Karpas-422 (cell line): ENCODE measurements at regions not wholly inside any gene's neighbourhood (a gene's known extent, or its start where the extent isn't known, plus 50 kb on each side); places are given as distances from the start of the nearest gene placed in this dataset.

Experiments
- DNase-seq: peaks from one replicate; pipeline ENCODE4 v3.0.0-alpha.2; 2015
- H2AFZ ChIP-seq: fragments of 200-600 bp; sonication (generic); 2 replicates; pipeline ENCODE4 v1.6.1; 2014; ENCODE audit warnings: antibody characterized with exemption, low read length, mixed read lengths
- H3K27ac ChIP-seq: fragments of 200-600 bp; sonication (generic); 2 replicates; pipeline ENCODE4 v1.5.1; 2014; ENCODE audit warnings: mild to moderate bottlenecking, low read length, moderate library complexity
- H3K27me3 ChIP-seq: fragments of 200-600 bp; sonication (generic); 2 replicates; pipeline ENCODE4 v1.6.1; 2014; ENCODE audit warnings: low read length, mixed read lengths
- H3K36me3 ChIP-seq: fragments of 200-600 bp; sonication (generic); 2 replicates; pipeline ENCODE4 v1.6.1; 2014; ENCODE audit warnings: low read length, mixed read lengths; ENCODE audit not compliant: insufficient read depth
- H3K4me1 ChIP-seq: fragments of 200-600 bp; sonication (generic); 2 replicates; pipeline ENCODE4 v1.6.1; 2014; ENCODE audit warnings: mild to moderate bottlenecking, low read length, mixed read lengths
- H3K4me2 ChIP-seq: fragments of 200-600 bp; sonication (generic); 2 replicates; pipeline ENCODE4 v1.6.1; 2014; ENCODE audit warnings: low read length, low read depth, mild to moderate bottlenecking; ENCODE audit not compliant: poor library complexity, severe bottlenecking
- H3K4me3 ChIP-seq: fragments of 200-600 bp; sonication (generic); 2 replicates; pipeline ENCODE4 v1.5.1; 2014; ENCODE audit warnings: mild to moderate bottlenecking, antibody characterized with exemption, low read length, mixed read lengths
- H3K79me2 ChIP-seq: fragments of 200-600 bp; sonication (generic); 2 replicates; pipeline ENCODE4 v1.6.1; 2014; ENCODE audit warnings: mild to moderate bottlenecking, low read length, mixed read lengths
- H3K9ac ChIP-seq: fragments of 200-600 bp; sonication (generic); 2 replicates; pipeline ENCODE4 v1.6.0; 2014; ENCODE audit warnings: low read length
- H3K9me2 ChIP-seq: fragments of 200-600 bp; sonication (generic), shearing (Covaris generic); replicated peaks from 2 replicates; pipeline ENCODE4 v1.6.0; 2014; ENCODE audit warnings: mild to moderate bottlenecking, low read length, moderate library complexity; ENCODE audit not compliant: insufficient read depth
- H3K9me3 ChIP-seq: fragments of 300-700, 200-600 bp; sonication (generic); 2 replicates; pipeline ENCODE4 v1.6.1; 2014; ENCODE audit warnings: low read length, mixed read lengths
- H4K20me1 ChIP-seq: fragments of 200-600 bp; sonication (generic); 2 replicates; pipeline ENCODE4 v1.6.1; 2014; ENCODE audit warnings: mild to moderate bottlenecking, antibody characterized with exemption, low read length, low read depth; ENCODE audit not compliant: insufficient read depth

- no peaks in the 10 kb centered on the region for H4K20me1 ChIP-seq
- H3K9me3 ChIP-seq, result peaks cover 44% of the 10 kb centered on the region
- H3K4me3 ChIP-seq, result no peak overlapping the region
- H3K27me3 ChIP-seq, result no peaks in the 10 kb centered on the region
- H3K9me2 ChIP-seq, result no peaks in the 10 kb centered on the region
- no peaks in the 10 kb centered on the region for H3K36me3 ChIP-seq
- no peak overlapping the region for H2AFZ ChIP-seq
- no peak overlapping the region for H3K9ac ChIP-seq
- no peaks in the 10 kb centered on the region for H3K4me1 ChIP-seq
- no peak overlapping the region for H3K27ac ChIP-seq
- DNase-seq, result no peak
- H3K79me2 ChIP-seq, result no peaks in the 10 kb centered on the region
- H3K4me2 ChIP-seq, result no peak overlapping the region
These were observed 2300.2 kb downstream of the MRPL39 start for GRCh38 chr21:23307065-23307464.

- Histone ChIP-seq H4K20me1 (no peaks in the 10 kb centered on the region), H3K27me3 (no peaks in the 10 kb centered on the region), H2AFZ (no peak overlapping the region), H3K9me3 (peaks cover 25% of the 10 kb centered on the region), H3K4me1 (no peaks in the 10 kb centered on the region), H3K4me3 (no peak overlapping the region), H3K36me3 (no peaks in the 10 kb centered on the region), H3K4me2 (no peak overlapping the region), H3K9ac (no peak overlapping the region), H3K79me2 (no peaks in the 10 kb centered on the region), H3K9me2 (no peaks in the 10 kb centered on the region), H3K27ac (no peak overlapping the region)
- DNase-seq, result no peak
These were observed 2294.1 kb downstream of the NCAM2 start for GRCh38 chr21:23292292-23292691.

GRCh38 chr21:23281917-23282316, 2283.7 kb downstream of the NCAM2 start:
- no peak for DNase-seq
- no peak overlapping the region for H2AFZ ChIP-seq
- H3K4me1 ChIP-seq, result no peaks in the 10 kb centered on the region
- no peak overlapping the region for H3K4me2 ChIP-seq
- H3K27ac ChIP-seq, result no peak overlapping the region
- H3K79me2 ChIP-seq, result no peaks in the 10 kb centered on the region
- no peaks in the 10 kb centered on the region for H3K27me3 ChIP-seq
- H3K9me3 ChIP-seq, result peaks cover 19% of the 10 kb centered on the region
- no peaks in the 10 kb centered on the region for H3K9me2 ChIP-seq
- no peak overlapping the region for H3K4me3 ChIP-seq
- H4K20me1 ChIP-seq, result no peaks in the 10 kb centered on the region
- no peaks in the 10 kb centered on the region for H3K36me3 ChIP-seq
- H3K9ac ChIP-seq, result no peak overlapping the region

DNA sequence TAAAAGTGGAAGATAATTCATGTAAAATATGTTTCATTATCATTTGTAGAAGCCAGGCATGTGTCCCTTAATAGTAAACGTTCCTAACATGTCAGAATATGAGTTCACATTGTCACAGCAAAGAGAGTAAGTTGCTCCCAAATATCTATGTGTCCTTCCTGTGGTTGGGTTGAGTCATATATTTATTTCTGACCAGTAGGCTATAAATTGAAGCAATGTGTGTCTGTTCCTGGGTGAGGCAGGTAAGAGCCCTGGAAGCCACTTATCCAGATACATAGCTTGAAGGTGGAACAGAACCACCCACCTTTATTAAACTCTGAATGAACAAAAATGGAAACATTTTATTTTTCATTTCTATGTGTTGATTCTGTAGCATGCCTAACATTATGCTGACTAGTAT, 2251.6 kb downstream of the NCAM2 start:
- H3K9ac ChIP-seq, result no peak overlapping the region
- H2AFZ ChIP-seq, result no peak overlapping the region
- H3K4me1 ChIP-seq, result no peaks in the 10 kb centered on the region
- no peaks in the 10 kb centered on the region for H4K20me1 ChIP-seq
- no peaks in the 10 kb centered on the region for H3K9me2 ChIP-seq
- DNase-seq, result no peak
- H3K4me3 ChIP-seq, result no peak overlapping the region
- no peaks in the 10 kb centered on the region for H3K36me3 ChIP-seq
- no peaks in the 10 kb centered on the region for H3K27me3 ChIP-seq
- no peak overlapping the region for H3K4me2 ChIP-seq
- H3K9me3 ChIP-seq, result peaks cover 51% of the 10 kb centered on the region
- no peaks in the 10 kb centered on the region for H3K79me2 ChIP-seq
- no peak overlapping the region for H3K27ac ChIP-seq

DNA sequence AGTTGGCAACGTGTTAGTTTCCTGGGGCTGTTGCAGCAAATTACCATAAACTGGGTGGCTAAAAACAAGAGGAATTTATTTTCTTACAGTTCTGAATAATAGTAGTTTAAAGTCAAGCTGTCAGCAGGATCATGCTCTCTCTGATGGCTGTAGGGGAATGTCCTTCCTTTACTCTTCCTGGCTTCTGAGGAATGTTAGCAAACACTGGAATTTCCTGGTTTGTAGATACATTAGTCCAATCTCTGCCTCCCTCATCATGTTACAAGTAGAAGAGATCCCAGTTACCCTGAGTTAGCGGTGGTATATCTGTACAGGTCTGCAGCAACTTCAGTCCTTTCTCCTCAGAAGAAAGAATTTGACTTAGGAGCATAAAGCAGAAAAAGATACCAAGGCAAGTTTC, 2249.1 kb downstream of the NCAM2 start:
- Histone ChIP-seq H3K36me3 (no peaks in the 10 kb centered on the region), H3K4me1 (no peaks in the 10 kb centered on the region), H3K9me2 (no peaks in the 10 kb centered on the region), H3K79me2 (no peaks in the 10 kb centered on the region), H3K4me2 (no peak overlapping the region), H4K20me1 (no peaks in the 10 kb centered on the region), H3K9ac (no peak overlapping the region), H2AFZ (no peak overlapping the region), H3K9me3 (peaks cover 50% of the 10 kb centered on the region), H3K27ac (no peak overlapping the region), H3K27me3 (no peaks in the 10 kb centered on the region), H3K4me3 (no peak overlapping the region)
- no peak for DNase-seq

- H3K4me2 ChIP-seq, result no peak overlapping the region
- no peak for DNase-seq
- H3K27me3 ChIP-seq, result no peaks in the 10 kb centered on the region
- H3K27ac ChIP-seq, result no peak overlapping the region
- H2AFZ ChIP-seq, result no peak overlapping the region
- H3K9ac ChIP-seq, result no peak overlapping the region
- H3K4me3 ChIP-seq, result no peak overlapping the region
- H4K20me1 ChIP-seq, result no peaks in the 10 kb centered on the region
- H3K79me2 ChIP-seq, result no peaks in the 10 kb centered on the region
- peaks cover 43% of the 10 kb centered on the region for H3K9me3 ChIP-seq
- H3K36me3 ChIP-seq, result no peaks in the 10 kb centered on the region
- H3K9me2 ChIP-seq, result no peaks in the 10 kb centered on the region
- H3K4me1 ChIP-seq, result no peaks in the 10 kb centered on the region
These were observed 2247.0 kb downstream of the NCAM2 start for GRCh38 chr21:23245255-23245654.

DNA sequence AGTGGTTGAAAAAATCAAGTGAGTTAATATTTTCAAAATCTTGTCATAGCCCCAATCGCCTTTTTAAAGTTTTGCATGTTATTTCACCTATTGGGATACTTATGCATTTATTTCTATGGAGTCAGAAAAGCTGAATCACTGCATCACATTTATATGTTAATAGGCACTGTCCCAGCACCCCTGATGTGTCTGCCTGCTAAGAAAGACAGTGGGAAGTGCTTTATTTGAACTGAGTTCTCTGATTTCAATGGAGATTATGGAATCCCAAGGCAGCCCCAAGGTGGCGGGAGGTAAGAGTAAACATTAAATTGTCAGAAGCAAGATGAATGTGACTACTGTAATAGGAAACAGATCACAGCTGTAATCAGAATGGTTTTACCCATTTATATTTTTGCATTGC, 2225.7 kb downstream of the NCAM2 start:
- H3K9me2 ChIP-seq, result no peaks in the 10 kb centered on the region
- no peak overlapping the region for H3K27ac ChIP-seq
- H3K27me3 ChIP-seq, result no peaks in the 10 kb centered on the region
- peaks cover 31% of the 10 kb centered on the region for H3K9me3 ChIP-seq
- DNase-seq, result no peak
- no peak overlapping the region for H2AFZ ChIP-seq
- H3K79me2 ChIP-seq, result no peaks in the 10 kb centered on the region
- no peak overlapping the region for H3K9ac ChIP-seq
- H3K4me3 ChIP-seq, result no peak overlapping the region
- no peaks in the 10 kb centered on the region for H3K4me1 ChIP-seq
- no peak overlapping the region for H3K4me2 ChIP-seq
- H4K20me1 ChIP-seq, result no peaks in the 10 kb centered on the region
- no peaks in the 10 kb centered on the region for H3K36me3 ChIP-seq

GRCh38 chr21:23218667-23219066, 2220.5 kb downstream of the NCAM2 start:
- no peak overlapping the region for H3K4me3 ChIP-seq
- H3K79me2 ChIP-seq, result no peaks in the 10 kb centered on the region
- no peak overlapping the region for H3K27ac ChIP-seq
- no peaks in the 10 kb centered on the region for H3K4me1 ChIP-seq
- peaks cover 27% of the 10 kb centered on the region for H3K9me3 ChIP-seq
- no peaks in the 10 kb centered on the region for H3K36me3 ChIP-seq
- no peaks in the 10 kb centered on the region for H3K9me2 ChIP-seq
- no peak overlapping the region for H3K9ac ChIP-seq
- no peaks in the 10 kb centered on the region for H3K27me3 ChIP-seq
- no peak for DNase-seq
- no peak overlapping the region for H3K4me2 ChIP-seq
- no peaks in the 10 kb centered on the region for H4K20me1 ChIP-seq
- H2AFZ ChIP-seq, result no peak overlapping the region

DNA sequence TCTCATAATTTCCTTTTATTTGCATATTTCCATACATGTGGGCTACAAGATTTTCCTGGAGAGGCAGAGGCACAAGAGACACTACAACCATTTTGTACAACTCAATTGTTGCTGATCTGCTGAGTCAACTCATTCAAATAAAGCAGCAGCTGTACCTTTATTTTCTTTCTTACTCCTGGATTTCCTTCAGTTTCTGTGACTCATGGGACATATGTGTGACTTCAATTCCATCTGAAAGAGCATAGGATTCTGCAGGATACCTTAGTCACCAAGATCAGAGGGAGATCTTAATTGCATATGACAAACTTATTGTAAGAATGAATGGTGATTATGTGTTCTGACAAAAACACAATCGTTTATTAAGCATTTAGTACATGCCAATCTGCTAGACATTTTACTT, 2219.4 kb downstream of the NCAM2 start:
- no peak overlapping the region for H3K9ac ChIP-seq
- no peak for DNase-seq
- no peaks in the 10 kb centered on the region for H3K27me3 ChIP-seq
- no peak overlapping the region for H3K4me3 ChIP-seq
- H3K27ac ChIP-seq, result no peak overlapping the region
- no peak overlapping the region for H3K4me2 ChIP-seq
- H3K4me1 ChIP-seq, result no peaks in the 10 kb centered on the region
- H2AFZ ChIP-seq, result no peak overlapping the region
- peaks cover 34% of the 10 kb centered on the region for H3K9me3 ChIP-seq
- H4K20me1 ChIP-seq, result no peaks in the 10 kb centered on the region
- H3K9me2 ChIP-seq, result no peaks in the 10 kb centered on the region
- no peaks in the 10 kb centered on the region for H3K36me3 ChIP-seq
- H3K79me2 ChIP-seq, result no peaks in the 10 kb centered on the region
